K562 (cell line): ENCODE measurements at regions not wholly inside any gene's neighbourhood (a gene's known extent, or its start where the extent isn't known, plus 50 kb on each side); places are given as distances from the start of the nearest gene placed in this dataset.

Source experiments
- ATAC-seq: fragments of 200-7000 bp; cut with Tn5 transposase; 3 replicates; pipeline ENCODE4 v1.9.1; 2020; ENCODE audit warnings: moderate library complexity
- BruUV-seq: library from RNA; stranded (reverse); fragments of 400-500 nt; replicated peaks from 2 replicates; lab custom pipeline; 2021; lab: Mats Ljungman, UMichigan
- CTCF ChIA-PET: fragments of 300-600 bp; formaldehyde crosslinking; extraction: SDS; loops from one replicate; lab custom pipeline; 2021; ENCODE audit warnings: low intra/inter-chr PET ratio; lab: Yijun Ruan, JAX
- POLR2A ChIA-PET: fragments of 300-600, 350-650 bp; sonication (Branson Sonifier 250); formaldehyde crosslinking; extraction: SDS; loops from one replicate; lab custom pipeline; 2021; ENCODE audit warnings: antibody characterized with exemption, inconsistent platforms; lab: Yijun Ruan, JAX
- DNase-seq, 4 experiments: peaks; one replicate each; pipeline versions ENCODE4 v3.0.0 to v3.0.0-alpha.2; 2011 to 2018; ENCODE audit warnings: low spot score in 3 of 4, mixed read lengths in 3 of 4; ENCODE audit errors: extremely low read depth in 1 of 4
- FAIRE-seq: peaks from 2 replicates; lab custom pipeline; 2011; peaks lifted over from hg19 to GRCh38; lab: Jason Lieb, UNC
- H2AFZ ChIP-seq: 2 replicates; pipeline ENCODE4 v1.6.0; 2011; ENCODE audit warnings: low read depth, low read length, control low read depth, inconsistent platforms
- H3K27ac ChIP-seq: fragments of 200-600 bp; 3 replicates; pipeline ENCODE4 v1.8.0; 2011; ENCODE audit warnings: low read depth, mild to moderate bottlenecking, control low read depth, inconsistent platforms, low read length, moderate library complexity, mixed read lengths; ENCODE audit errors: extremely low read depth
- H3K27me3 ChIP-seq, 2 experiments: fragments of 300-600 bp in 1 of 2; 2 replicates in 1 of 2; 3 replicates in 1 of 2; pipeline versions ENCODE4 v1.6.0 to v1.8.0; 2011; ENCODE audit warnings: inconsistent platforms in 2 of 2, low read length in 2 of 2, mild to moderate bottlenecking in 1 of 2, mixed read lengths in 1 of 2, moderate library complexity in 1 of 2; ENCODE audit not compliant: control insufficient read depth in 2 of 2, insufficient read depth in 2 of 2
- H3K36me3 ChIP-seq: fragments of 300-600 bp; 3 replicates; pipeline ENCODE4 v1.8.0; 2011; ENCODE audit warnings: mild to moderate bottlenecking, low read length, inconsistent platforms; ENCODE audit not compliant: control insufficient read depth, insufficient read depth
- H3K4me1 ChIP-seq, 2 experiments: fragments of 200-600 bp in 1 of 2; replicated peaks in 1 of 2; 2 replicates in 1 of 2; 3 replicates in 1 of 2; pipeline versions ENCODE4 v1.5.1 to v1.8.0; 2011; ENCODE audit warnings: inconsistent platforms in 2 of 2, low read length in 2 of 2, mild to moderate bottlenecking in 1 of 2, mixed read lengths in 1 of 2, moderate library complexity in 1 of 2; ENCODE audit not compliant: control insufficient read depth in 2 of 2, insufficient read depth in 2 of 2
- H3K4me2 ChIP-seq: 2 replicates; pipeline ENCODE4 v1.6.1; 2011; ENCODE audit warnings: low read length, control low read depth, inconsistent platforms, mixed read lengths; ENCODE audit not compliant: insufficient read depth
- H3K4me3 ChIP-seq: fragments of 200-600 bp; sonication (generic), shearing (Covaris generic); 2 replicates; pipeline ENCODE4 v1.5.1; 2016; ENCODE audit warnings: control low read depth, inconsistent platforms
- H3K79me2 ChIP-seq: fragments of 200-600 bp; 3 replicates; pipeline ENCODE4 v1.8.0; 2011; ENCODE audit warnings: low read length, inconsistent platforms; ENCODE audit not compliant: control insufficient read depth, insufficient read depth
- H3K9ac ChIP-seq, 2 experiments: 2 replicates each; pipeline versions ENCODE4 v1.6.0 to v1.6.1; 2011; ENCODE audit warnings: low read depth in 2 of 2, low read length in 2 of 2, control low read depth in 1 of 2, inconsistent platforms in 1 of 2, mild to moderate bottlenecking in 1 of 2, mixed read lengths in 1 of 2; ENCODE audit not compliant: insufficient read depth in 1 of 2
- H3K9me1 ChIP-seq: one replicate; pipeline ENCODE4 v1.6.0; 2011; ENCODE audit warnings: inconsistent platforms, mild to moderate bottlenecking, low read length, moderate library complexity; ENCODE audit not compliant: control insufficient read depth, insufficient read depth
- H3K9me3 ChIP-seq: replicated peaks from 2 replicates; pipeline ENCODE4 v1.5.1; 2011; ENCODE audit warnings: low read depth, low read length, inconsistent platforms; ENCODE audit not compliant: control insufficient read depth, insufficient read depth
- H4K20me1 ChIP-seq: replicated peaks from 2 replicates; pipeline ENCODE4 v1.6.1; 2011; ENCODE audit warnings: low read length, inconsistent platforms, mixed read lengths; ENCODE audit not compliant: control insufficient read depth, insufficient read depth
- ETV1 ChIP-seq: fragments of 450-650 bp; conservative IDR thresholded peaks from 2 replicates; pipeline ENCODE4 v1.6.1; 2016; ENCODE audit warnings: missing genetic modification characterization, control low read depth, low read depth, missing compliant biosample characterization
- KLF1 ChIP-seq: fragments of 450-650 bp; IDR thresholded peaks from 2 replicates; pipeline ENCODE4 v1.6.1; 2016; ENCODE audit warnings: missing genetic modification characterization, missing compliant biosample characterization
- MAFG ChIP-seq: fragments of 450-650 bp; conservative IDR thresholded peaks from 2 replicates; pipeline ENCODE4 v1.6.1; 2016; ENCODE audit warnings: missing genetic modification characterization, missing compliant biosample characterization
- NCOR1 ChIP-seq: fragments of 450-650 bp; IDR thresholded peaks from 2 replicates; pipeline ENCODE4 v1.6.1; 2016; ENCODE audit warnings: mild to moderate bottlenecking, moderate library complexity
- POLR2H ChIP-seq: IDR thresholded peaks from 2 replicates; pipeline ENCODE4 v1.6.1; 2016; ENCODE audit warnings: missing genetic modification characterization, low read depth, mild to moderate bottlenecking, control low read depth, missing compliant biosample characterization, moderate library complexity
- RBM34 ChIP-seq: fragments of 200-400 bp; formaldehyde crosslinking; IDR thresholded peaks from 2 replicates; pipeline ENCODE4 v1.6.1; 2018; ENCODE audit warnings: low read length, borderline replicate concordance; ENCODE audit not compliant: insufficient read depth
- ZNF212 ChIP-seq: fragments of 450-650 bp; formaldehyde crosslinking; IDR thresholded peaks from 2 replicates; pipeline ENCODE4 v1.4.0; 2020; ENCODE audit warnings: mild to moderate bottlenecking
- ZNF311 ChIP-seq: fragments of 250-450 bp; sonication (Bioruptor Pico); IDR thresholded peaks from 2 replicates; pipeline ENCODE4 v1.4.0; 2020; ENCODE audit warnings: mild to moderate bottlenecking, moderate library complexity
- ZNF41 ChIP-seq: fragments of 250-450 bp; sonication (Bioruptor Pico); conservative IDR thresholded peaks from 2 replicates; pipeline ENCODE4 v1.4.0; 2020; ENCODE audit warnings: mild to moderate bottlenecking
- ZNF444 ChIP-seq: fragments of 250-450 bp; sonication (Bioruptor Pico); IDR thresholded peaks from 2 replicates; pipeline ENCODE4 v1.4.0; 2020; ENCODE audit warnings: mild to moderate bottlenecking, moderate library complexity
- ZNF583 ChIP-seq: fragments of 250-450 bp; sonication (Bioruptor Pico); IDR thresholded peaks from 2 replicates; pipeline ENCODE4 v1.4.0; 2020
- ZNF644 ChIP-seq: fragments of 200-800 bp; sonication (Bioruptor generic); IDR thresholded peaks from 2 replicates; pipeline ENCODE4 v1.6.1; 2016; ENCODE audit warnings: low read depth, missing genetic modification characterization, missing compliant biosample characterization
- WGBS: fragments of 100-300 bp; shearing (Covaris generic); methylation state at CpG from one replicate; pipeline ENCODE4 v1.1.6; 2016; ENCODE audit warnings: low coverage, mixed read lengths; ENCODE audit not compliant: insufficient coverage; ENCODE audit errors: missing lambda C conversion rate; 5-methylcytosine and 5-hydroxymethylcytosine counted together
- in situ Hi-C: fragments of 300-500 bp; cut with MboI; formaldehyde crosslinking; loops from 4 replicates; pipeline ENCODE4 v1.15.0; 2018; ENCODE audit warnings: inconsistent platforms, mixed read lengths
- intact Hi-C: fragments of 100-400 bp; cut with micrococcal nuclease; formaldehyde crosslinking; loops from 2 replicates; pipeline ENCODE4 v1.14.2; 2022
- TF ChIP-seq, protein P1 (sequence below): fragments of 450-650 bp; formaldehyde crosslinking; IDR thresholded peaks from 2 replicates; pipeline ENCODE4 v1.4.0; 2020; ENCODE audit warnings: mild to moderate bottlenecking, moderate library complexity
- TF ChIP-seq, protein P2 (sequence below): fragments of 200-800 bp; sonication (Bioruptor generic); IDR thresholded peaks from 2 replicates; pipeline ENCODE4 v1.6.1; 2017; ENCODE audit warnings: missing genetic modification characterization, missing compliant biosample characterization

DNA sequence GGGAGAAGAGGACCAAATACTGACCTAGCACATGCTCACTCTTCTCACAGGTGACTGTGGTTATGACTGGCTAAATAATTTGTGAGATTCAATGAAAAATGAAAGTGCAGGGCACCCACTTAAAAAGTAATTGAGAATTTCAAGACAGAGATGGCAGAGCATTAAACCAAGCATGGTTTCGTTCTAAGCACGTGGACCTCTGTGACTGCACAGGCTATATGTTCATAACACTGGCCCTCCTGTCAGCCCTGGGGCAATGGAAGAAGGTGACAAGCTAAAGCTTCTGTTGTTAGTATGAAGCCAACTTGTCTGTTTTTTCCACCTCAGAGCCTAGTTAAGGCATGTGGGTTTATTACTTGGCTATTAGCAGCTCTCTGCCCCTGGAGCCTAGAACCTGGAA lies 130.9 kb downstream of the FASLG start (continued):
- TF ChIP-seq, protein P1, sequence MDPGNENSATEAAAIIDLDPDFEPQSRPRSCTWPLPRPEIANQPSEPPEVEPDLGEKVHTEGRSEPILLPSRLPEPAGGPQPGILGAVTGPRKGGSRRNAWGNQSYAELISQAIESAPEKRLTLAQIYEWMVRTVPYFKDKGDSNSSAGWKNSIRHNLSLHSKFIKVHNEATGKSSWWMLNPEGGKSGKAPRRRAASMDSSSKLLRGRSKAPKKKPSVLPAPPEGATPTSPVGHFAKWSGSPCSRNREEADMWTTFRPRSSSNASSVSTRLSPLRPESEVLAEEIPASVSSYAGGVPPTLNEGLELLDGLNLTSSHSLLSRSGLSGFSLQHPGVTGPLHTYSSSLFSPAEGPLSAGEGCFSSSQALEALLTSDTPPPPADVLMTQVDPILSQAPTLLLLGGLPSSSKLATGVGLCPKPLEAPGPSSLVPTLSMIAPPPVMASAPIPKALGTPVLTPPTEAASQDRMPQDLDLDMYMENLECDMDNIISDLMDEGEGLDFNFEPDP (CRISPR knock-in tag), result no peak
- TF ChIP-seq ZNF212 (CRISPR knock-in tag) (no peak), KLF1 (tag) (no peak), ZNF583 (CRISPR knock-in tag) (no peak), RBM34 (no peak), ZNF644 (tag) (no peak)
- TF ChIP-seq, protein P2, sequence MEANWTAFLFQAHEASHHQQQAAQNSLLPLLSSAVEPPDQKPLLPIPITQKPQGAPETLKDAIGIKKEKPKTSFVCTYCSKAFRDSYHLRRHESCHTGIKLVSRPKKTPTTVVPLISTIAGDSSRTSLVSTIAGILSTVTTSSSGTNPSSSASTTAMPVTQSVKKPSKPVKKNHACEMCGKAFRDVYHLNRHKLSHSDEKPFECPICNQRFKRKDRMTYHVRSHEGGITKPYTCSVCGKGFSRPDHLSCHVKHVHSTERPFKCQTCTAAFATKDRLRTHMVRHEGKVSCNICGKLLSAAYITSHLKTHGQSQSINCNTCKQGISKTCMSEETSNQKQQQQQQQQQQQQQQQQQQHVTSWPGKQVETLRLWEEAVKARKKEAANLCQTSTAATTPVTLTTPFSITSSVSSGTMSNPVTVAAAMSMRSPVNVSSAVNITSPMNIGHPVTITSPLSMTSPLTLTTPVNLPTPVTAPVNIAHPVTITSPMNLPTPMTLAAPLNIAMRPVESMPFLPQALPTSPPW (CRISPR knock-in tag), result no peak

DNA sequence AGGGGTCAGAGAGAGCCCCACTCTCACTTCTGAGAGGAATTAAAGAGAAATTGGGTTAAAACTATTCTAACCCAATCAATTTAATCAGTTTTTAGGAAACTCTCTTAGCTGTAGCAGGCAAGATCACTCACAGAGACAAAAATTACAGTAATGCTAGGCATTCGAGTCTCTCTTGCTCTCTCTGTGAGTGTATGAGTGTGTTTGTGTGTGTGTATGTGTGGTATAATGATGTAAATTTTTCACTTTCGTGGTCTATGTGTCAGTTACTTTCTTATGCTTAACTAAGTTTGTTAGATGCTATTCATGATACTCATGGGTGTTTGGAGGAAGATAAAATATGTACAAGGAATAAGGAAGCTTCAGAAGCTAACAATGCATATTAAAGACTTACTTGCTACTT lies 131.3 kb downstream of the FASLG start:
- TF ChIP-seq ZNF41 (CRISPR knock-in tag) (no peak), ETV1 (tag) (no peak), MAFG (tag) (no peak), NCOR1 (no peak), POLR2H (tag) (no peak), ZNF444 (CRISPR knock-in tag) (no peak), ZNF311 (CRISPR knock-in tag) (no peak)
- ATAC-seq (no peak), FAIRE-seq (no peak), DNase-seq (no peak)
- intact Hi-C loops, result no loop called here
- Histone ChIP-seq H3K27me3 (no peaks in the 10 kb centered on the region), H3K9me1 (no peaks in the 10 kb centered on the region), H4K20me1 (no peaks in the 10 kb centered on the region), H3K4me1 (no peaks in the 10 kb centered on the region), H3K9me3 (no peaks in the 10 kb centered on the region), H3K9ac (no peak overlapping the region), H3K4me2 (no peak overlapping the region), H3K27ac (no peak overlapping the region), H2AFZ (no peak overlapping the region), H3K4me3 (no peak overlapping the region), H3K36me3 (no peaks in the 10 kb centered on the region), H3K79me2 (no peaks in the 10 kb centered on the region)
- POLR2A ChIA-PET, result no interaction called here
- BruUV-seq, result no TSS peak
- WGBS, result 0% methylated on average over 2 of the region's 2 CpGs
- CTCF ChIA-PET, result no interaction called here
- in situ Hi-C loops, result no loop called here
